Muscle of back (tissue), 3 donors: ENCODE measurements at regions not wholly inside any gene's neighbourhood (a gene's known extent, or its start where the extent isn't known, plus 50 kb on each side); places are given as distances from the start of the nearest gene placed in this dataset.

ENCODE experiments used
- DNase-seq, 3 donors: peaks; one replicate each; pipeline versions ENCODE4 v3.0.0 to v3.0.0-alpha.2; 2013

- DNase-seq, result no peak
Measured at GRCh38 chr2:217525076-217525475, 477.7 kb downstream of the TNS1 start.

DNA sequence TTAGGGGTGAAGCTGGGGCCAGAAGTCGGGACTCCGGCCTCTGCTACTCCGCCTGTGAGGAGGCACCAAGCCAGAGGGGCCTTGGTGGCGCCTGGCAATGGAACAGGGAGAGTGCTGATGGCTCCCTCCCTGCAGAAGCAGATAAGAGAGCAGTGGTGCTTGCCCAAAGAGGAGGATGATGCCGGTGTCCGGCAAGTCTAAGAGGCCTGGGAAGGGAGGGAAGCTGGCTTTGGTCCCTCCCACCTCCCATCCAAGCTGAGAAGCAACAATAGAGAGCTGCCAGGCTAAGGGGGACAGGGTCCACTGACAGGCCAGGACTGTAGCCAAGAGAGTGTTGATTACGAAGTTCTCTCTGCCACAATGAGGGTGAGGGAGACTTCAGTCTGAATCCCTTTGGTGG lies 479.5 kb downstream of the TNS1 start:
- DNase-seq, result peak in 1 of 3 donors; percentile 67

- peak; percentile 31 to 82 (median 63) for DNase-seq
Measured at GRCh38 chr2:217521820-217522219, 481.0 kb downstream of the TNS1 start.

- DNase-seq, result no peak
Measured at GRCh38 chr2:217520356-217521010, 482.3 kb downstream of the TNS1 start.

GRCh38 chr2:217517402-217517801 lies 485.4 kb downstream of the TNS1 start:
- no peak for DNase-seq

GRCh38 chr2:217515615-217516309 lies 487.0 kb downstream of the TNS1 start:
- no peak for DNase-seq

- DNase-seq, result no peak
Measured at GRCh38 chr2:217513258-217513657, 489.5 kb downstream of the TNS1 start.

DNA sequence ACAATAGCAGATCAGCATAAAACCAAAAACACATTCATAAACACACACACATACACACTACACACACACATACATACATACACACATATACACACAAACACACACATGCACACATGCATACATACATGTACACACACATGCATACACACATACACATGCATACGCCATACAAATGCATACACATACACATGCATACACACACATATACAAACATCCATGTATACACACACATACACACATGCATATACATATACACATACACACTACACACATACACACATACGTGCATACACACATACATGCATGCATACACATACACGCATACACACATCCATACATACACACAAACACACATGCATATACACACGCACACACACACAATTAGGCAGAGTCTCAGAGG lies 490.1 kb downstream of the TNS1 start:
- no peak for DNase-seq

- DNase-seq, result no peak
Measured at GRCh38 chr2:217512259-217512658, 490.5 kb downstream of the TNS1 start.

DNA sequence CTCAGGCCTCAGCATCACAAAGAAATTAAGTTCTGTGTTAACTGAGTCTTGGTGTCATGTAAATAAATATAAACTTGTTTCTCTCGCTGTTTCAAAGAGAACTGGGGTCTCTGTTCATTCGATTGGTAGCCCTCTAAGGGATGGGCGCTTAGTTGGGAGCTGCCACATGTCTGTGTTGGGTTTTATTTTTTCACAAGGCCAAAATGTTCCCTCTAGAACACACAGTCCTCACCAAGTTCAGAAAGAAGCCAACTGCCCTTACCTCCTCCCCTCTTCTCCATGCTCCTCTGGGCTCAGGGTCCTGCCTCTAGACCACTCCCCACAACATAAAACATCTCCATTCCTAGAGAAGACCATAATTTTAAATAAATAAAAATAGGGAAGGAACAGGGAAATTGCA lies 490.9 kb downstream of the TNS1 start:
- DNase-seq, result no peak

DNA sequence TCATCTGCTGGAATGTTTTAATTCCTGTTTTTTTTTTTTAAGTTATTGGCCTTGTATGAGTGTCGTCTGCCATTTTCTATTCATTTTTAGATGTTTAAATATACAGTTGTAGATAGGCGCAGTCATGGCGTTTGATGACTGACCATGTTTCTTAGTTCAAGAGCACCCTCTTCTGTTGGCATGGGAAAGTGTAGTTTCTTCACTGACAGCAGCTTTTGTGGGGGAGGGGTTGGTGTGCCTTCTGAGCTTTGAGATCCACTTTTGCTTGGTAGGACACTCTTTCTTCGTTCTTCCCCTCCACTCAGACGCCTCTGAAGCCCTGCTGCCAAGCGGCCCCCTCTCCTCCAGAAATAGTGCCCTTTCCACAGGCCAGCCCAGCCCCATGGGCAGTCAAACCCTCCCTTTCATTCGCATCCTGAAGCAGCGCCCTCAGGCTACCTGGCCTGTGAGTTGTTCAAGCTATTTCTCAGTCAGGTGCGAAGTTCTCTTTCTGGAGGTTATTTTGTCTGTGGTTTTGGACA lies 492.0 kb downstream of the TNS1 start:
- peak; percentile 85 to 91 (median 86) for DNase-seq

DNA sequence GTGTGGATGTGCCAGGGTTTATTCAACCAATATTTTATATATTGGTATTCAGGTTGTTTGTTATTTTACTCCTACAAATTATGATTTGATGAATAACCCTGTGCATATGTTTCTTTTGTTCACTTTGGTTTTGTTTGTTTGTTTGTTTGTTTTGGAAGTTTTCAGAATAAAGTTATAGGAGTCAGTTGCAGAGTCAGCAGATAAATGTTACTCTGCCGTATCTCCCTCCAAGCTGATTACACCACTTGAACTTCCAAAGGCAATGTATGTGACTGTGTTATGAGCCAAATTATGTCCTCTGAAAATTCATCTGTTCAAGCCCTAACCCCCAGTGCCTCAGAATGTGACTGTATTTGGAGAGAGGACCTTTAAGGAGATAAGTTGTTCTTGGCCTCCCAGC lies 497.5 kb downstream of the TNS1 start:
- DNase-seq, result no peak

- no peak for DNase-seq
Measured at GRCh38 chr2:217501887-217502286, 500.9 kb downstream of the TNS1 start.

GRCh38 chr2:217497843-217498377 lies 504.9 kb downstream of the TNS1 start:
- DNase-seq, result no peak

DNA sequence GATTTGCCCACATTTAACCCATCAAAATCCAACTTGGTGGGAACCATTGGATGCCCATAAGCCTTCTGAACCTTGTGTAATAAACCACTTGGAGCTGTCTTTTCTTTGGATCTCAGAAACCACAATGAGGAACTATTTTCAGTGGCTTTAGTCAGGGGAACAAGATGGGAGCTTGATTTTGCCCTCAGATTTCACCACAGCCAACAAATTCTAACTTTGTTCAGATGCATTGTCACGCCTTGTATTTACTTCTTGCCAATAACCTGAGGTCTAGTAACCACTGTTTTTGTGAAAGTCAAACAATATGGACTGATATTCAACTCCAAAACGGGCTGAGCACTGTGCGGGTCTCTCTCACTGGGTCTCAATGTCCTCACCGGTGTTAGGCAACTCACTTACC lies 508.2 kb downstream of the TNS1 start:
- no peak for DNase-seq

DNA sequence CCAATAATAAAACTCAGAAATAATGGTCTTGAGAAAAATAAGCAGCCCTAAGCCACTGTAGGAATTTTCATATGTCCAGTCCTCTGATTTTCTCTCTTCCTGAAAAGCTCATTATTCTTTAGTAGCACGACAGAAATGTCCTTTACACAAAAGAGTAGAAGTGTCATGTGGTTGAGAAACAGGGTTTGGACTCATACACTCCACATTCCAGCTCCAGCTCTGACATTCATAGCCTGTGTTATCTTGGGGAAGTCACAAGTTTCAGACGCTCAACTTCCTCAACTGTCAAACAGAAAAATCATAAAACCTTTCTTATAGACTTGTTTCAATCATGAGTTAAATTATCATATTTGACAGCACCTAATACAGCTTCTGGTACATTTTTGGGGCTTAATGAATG lies 511.5 kb downstream of the TNS1 start:
- DNase-seq, result no peak

- peak in 1 of 3 donors; percentile 26 for DNase-seq
Measured at GRCh38 chr2:217489145-217489960, 513.4 kb downstream of the TNS1 start.

- DNase-seq, result no peak
Measured at GRCh38 chr2:217484046-217484445, 518.7 kb downstream of the TNS1 start.

DNA sequence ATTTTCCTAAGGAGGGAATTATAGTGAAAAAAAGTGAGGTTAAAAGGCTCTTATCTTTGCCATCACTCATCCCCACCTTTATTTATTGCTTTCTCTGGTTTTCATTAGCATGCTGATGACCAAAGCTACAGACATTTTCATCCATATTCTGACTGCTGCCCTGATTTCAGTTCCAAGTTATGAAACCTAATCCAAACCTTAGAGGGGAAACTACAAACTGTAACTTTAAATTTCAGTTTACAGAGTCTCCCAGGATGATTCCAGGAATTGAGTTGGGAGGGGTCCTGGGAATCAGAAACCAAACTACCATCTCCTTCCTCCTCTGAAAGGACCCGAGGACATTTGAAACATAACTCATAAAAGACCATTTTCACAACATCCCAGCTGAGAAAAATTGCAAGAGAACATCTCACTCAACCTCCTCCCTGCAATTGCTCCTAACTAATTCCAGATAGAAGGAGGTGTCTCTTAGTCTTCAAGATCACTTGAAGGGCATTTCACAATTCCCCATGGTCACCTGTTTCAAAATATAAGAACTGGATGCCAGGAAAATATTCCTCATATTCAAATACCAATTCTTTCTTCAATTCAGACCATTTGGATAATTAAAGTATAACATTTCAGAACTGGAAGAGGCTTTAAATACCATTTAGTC lies 520.6 kb downstream of the TNS1 start:
- DNase-seq, result peak in 1 of 3 donors; percentile 74

DNA sequence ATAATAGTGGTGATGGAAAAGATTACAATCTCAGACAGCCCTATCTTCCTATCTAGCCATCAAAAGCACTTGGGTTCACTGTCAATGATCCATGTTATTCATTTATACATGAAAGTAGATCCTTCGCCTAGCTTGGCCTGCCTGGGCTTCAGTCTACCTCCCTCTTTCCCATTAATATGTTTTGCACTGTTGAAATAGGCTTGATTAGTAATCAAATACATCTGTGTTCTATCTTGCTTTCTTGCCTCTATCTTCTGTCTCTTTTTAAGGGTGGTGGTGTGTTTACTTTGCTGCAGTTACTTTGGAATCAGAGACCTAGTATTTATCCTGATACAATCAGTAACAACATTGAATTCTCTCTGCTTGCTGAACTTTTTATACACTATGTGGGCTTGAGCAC lies 521.2 kb downstream of the TNS1 start:
- DNase-seq, result no peak

GRCh38 chr2:217479566-217479965 lies 523.2 kb downstream of the TNS1 start:
- DNase-seq, result no peak
